HG02870 (cell line): ENCODE measurements at regions not wholly inside any gene's neighbourhood (a gene's known extent, or its start where the extent isn't known, plus 50 kb on each side); places are given as distances from the start of the nearest gene placed in this dataset.

Source experiments
- ATAC-seq: cut with Tn5 transposase; IDR thresholded peaks from one replicate; pipeline ENCODE4 v1.9.1; 2021; ENCODE audit warnings: mild to moderate bottlenecking, moderate library complexity; ENCODE audit not compliant: unreplicated experiment

DNA sequence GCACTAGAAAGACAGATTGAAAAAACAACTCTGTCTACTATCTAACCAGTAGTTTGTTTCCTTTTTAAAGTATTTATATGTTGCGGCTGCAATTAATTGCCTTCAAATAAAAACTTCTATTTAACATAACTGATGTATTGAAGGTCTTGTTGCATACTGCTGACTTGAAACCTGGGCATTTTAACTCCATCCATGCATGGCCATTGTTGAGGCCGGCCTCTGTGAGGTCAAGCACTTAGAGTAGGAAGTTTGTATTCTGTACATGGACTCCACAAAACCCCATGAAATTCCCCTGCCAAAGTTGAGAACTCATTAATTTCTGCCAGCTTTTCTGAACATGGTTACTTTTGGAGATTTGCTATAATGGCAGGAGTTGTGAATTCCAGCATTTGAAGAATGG is 150.6 kb downstream of the GAS1 start:
- ATAC-seq = no peak

DNA sequence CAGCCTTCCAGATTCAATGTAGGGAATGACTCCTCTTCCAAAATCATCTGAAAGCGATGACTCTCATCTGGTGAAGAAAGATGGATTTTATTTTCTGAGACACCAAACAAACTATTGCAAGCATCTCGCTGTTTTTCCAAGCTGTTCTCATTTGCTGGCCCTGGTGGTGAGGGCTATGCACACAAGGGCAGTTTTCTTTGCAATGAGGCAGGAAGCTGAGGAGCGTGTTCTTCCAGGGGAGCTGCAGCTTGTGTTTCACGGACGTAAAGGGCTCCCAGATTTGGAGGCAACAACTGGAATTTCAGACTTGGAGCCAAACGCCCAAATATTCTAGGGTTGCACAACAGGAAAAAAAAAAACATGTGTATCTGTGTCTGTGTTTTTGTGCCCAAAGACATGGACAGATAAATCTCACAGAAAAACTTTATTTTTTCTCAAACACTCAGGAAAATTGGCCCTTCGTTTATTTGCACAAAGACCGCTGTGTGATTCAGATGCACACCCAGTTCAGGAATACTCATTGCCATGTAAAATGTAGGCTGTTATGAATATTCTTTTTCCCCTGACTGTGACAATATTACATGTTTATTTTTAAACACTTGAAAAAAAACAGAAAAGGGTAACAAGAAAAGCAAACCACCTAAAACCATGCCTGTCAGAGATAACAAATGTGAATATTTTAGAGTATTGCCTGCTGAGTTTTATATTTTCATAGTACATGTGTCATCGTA is 151.3 kb downstream of the GAS1 start:
- ATAC-seq = no peak

DNA sequence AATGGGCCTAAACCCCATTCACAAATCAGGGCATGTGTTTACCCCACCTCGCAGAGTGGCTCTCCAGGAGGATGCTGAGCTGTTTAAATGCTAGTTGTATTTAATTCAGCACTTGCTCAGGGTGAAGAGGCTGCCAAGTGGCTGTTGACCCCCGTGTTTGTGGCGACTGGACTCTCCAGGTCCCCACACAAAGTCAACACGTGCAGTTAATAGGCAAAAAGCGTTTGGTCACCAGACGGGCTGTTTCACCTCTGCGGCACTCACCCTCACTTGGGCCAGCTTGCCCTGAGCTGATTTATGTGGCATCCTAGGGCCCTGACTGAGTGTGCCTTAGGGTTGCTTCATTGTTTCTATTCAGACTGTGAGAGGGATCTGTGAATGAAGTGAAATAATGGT is 152.3 kb downstream of the GAS1 start:
- ATAC-seq = no peak

DNA sequence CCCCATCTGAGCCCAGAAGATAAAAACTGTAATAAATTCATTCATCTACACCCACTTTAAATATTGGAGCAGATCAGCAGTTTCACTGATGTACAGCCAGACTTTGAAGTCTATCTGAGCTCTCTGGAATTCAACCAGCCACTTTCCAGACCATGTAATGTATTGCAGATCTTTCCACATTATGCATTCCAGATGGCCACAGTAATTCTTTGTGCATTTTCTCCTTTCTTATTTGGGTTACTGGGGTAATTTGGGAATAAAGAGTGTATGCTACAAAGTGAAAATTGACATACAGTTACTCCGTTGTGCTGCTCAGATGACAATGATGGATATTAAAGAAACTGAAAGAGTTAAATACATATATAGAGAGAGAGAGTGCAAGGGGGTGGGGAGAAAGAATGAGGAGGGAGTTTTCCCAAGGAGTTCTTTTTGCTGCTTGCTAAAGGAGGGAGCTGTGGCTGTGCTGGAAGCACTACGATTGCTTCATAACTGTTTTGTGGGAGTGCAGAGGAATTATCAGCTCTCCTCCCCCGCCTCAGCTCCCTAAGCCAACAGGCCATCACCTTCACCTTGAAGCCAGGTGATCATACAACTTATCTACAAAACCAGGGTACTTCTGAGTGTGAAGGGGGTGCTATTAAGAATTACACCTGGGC is 152.8 kb downstream of the GAS1 start:
- ATAC-seq = no peak

DNA sequence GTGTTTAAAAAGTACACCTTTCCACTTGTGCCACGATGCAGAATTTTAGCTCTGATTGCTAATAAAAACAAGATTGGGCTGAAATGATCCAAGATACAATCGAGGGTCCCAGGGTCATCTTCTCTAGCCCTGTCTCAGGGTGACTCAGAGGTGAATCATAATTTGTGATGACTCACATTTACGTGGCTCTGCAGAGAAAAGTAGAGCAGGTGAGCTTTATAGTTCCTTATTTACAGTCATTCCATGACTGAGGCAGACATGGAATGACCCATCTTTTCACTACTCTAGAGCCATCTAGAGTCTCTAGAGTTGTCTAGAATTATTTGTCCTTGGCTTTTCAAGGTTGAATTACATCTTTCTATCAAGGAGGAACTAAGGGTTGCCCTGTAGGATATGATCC is 155.2 kb downstream of the GAS1 start:
- no peak for ATAC-seq

DNA sequence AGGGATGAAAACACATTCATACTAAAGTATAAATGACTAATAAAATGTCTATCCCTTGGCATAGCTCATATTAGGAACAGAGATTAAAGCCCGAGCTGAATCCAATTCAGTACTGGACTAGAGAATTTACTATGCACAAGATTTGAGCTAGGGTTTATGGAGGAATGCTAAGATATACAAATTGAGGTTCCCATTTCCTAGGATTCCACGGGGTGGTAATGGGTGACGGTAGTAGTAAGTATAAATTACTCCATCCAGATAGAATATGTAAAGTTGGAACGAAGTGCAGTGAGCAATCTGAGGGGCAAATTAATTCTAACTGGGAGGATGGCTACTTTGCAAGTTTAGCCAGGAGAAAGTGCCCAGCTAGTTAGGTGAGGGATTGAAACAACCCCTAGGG is 156.5 kb downstream of the GAS1 start:
- ATAC-seq = no peak

DNA sequence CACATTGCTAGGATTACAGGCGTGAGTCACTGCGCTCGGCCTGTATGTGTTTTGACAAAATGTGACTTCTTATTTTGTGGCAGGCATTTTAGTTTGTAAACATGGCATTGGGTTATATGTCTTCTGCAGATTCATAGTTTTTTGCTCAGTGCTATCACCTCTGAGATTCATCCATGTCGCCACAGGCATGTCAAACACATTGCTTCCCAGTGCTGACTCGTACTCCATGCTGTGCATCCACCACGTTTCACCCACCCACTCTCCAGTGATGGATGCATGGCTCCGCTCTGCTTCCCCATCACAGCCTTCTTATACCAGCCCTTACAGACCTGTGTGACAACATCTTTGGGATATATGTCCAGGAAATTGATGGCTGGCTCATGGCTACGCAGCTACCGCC is 158.8 kb downstream of the GAS1 start:
- no peak for ATAC-seq

DNA sequence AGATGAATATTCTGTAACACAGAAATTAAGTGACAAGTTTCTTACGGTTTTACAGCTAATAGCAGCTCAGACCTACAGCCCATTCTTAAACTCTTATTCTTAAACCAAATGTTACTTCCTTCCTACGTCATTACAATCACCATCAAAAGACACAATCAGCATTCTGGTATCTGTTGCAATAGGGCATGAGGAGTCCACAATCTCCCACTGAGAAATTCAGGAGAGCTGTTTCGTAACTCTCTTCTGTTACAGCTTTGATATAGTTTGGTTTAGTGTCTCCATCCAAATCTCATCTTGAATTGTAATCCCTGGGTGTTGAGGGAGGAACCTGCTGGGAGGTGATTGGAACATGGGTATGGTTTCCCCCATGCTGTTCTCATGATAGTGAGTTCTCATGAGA is 163.4 kb downstream of the GAS1 start:
- no peak for ATAC-seq

DNA sequence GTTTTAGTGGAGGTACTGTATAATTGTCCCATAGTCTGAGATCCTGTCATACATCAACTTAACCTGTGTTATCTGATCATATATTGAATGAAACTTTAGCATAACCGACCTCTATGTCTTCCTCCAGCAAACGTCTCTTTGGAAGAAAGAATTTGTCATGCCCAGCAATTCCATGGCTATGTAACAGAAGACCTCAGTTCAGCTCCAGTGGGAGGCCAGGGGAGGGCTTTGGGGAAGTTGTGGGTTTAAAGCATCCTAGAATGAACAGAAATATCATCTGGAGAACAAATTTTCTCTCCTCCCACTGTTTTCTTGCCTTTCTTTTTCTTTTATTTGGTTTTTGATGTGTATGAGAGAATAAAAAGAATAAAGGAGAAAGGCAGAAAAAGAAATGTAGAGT is 164.5 kb downstream of the GAS1 start:
- no peak for ATAC-seq

DNA sequence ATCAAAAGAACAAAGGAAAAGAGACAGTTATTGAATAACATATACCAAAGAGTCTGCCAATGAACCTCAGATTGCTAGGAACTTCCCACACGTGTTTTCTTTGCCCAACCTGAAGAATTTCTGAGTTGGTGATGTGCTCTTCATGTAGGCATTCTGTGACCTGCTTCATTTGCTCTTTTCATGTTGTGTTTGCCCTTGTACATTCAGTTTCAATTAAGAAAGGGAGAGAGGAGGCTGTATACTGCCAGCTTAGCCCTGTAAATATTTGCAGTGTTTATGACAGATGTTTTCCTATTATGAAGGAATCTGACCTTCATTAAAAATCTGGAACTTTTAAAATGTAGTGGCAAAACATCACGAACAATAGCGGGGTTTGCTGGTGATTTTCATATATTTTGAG is 168.5 kb downstream of the GAS1 start:
- no peak for ATAC-seq

DNA sequence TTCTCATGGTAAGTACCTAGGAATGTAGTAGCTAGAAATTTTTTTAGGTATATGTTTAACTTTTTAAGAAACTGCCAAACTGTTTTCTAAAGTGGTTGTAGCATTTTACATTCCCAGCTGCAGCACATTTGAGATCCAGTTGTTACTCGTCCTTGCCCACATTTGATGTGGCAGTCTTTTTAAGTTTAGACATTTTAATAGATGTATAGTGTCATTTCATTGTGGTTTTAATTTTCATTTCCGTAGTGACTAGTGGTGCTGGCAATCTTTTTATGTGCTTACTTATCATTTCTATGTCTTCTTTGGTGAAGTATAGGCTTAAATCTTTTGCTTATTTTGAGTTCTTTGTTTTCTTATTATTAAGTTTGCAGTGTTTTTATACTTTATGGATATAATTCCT is 171.6 kb downstream of the GAS1 start:
- no peak for ATAC-seq

DNA sequence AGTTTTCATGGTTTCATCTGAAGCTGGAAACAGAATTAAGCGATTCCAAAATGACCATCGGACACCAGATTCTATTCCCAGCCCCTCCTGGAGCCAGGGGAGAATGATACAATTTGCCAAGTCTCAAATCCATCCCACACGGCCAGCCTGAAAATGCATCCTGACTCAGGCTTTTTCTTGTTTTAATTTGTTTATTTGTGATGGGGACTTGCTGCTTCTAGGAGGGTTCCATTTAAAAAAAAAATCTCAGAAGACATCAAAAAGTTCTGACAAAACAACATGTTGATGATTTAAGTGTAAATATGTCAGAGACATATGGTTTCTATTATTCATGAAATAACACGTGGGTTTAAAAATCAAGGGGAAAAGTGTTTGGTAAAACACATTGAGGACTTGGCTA is 173.2 kb downstream of the GAS1 start:
- ATAC-seq = no peak

DNA sequence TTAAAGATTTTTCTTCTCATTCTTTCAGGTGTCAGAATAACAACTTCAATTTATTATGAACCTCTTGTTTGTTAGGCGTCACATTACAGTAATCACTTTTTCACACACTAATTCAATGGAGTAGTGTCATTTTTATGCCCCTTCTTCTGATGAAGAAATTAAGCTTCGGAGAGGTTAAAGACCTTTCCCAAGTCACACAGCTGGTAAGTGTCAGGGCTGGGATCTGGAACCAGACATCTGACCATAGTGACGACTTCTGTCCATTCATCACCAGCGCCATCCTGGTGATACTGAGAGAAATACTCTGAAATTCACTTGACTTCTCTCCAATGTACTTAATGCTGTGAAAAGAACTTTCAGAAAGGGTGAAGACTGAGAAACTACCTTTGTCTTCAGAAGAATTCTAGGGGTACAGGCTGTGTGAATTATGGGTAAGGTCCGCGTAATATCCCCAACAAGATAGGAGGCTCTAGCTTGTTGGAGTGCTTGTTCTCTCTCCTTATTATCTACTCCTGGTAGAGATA is 173.8 kb downstream of the GAS1 start:
- no peak for ATAC-seq

DNA sequence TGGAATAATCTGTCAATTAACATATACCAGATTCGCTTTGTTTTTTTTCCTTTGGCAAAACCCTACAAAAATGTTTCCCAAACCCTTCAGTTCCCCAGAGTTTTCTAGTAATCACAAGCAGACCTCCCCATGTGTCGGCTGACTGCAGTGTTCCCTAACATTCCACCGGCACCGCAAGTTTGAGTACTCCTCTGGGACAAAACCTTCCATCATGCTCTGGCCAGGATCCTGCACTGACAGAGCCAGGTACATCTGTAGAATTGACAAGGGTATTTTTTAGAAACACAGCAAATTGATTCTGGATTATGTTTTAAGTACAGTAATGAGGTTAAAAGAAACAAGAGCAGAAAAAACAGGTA is 174.7 kb downstream of the GAS1 start:
- no peak for ATAC-seq

DNA sequence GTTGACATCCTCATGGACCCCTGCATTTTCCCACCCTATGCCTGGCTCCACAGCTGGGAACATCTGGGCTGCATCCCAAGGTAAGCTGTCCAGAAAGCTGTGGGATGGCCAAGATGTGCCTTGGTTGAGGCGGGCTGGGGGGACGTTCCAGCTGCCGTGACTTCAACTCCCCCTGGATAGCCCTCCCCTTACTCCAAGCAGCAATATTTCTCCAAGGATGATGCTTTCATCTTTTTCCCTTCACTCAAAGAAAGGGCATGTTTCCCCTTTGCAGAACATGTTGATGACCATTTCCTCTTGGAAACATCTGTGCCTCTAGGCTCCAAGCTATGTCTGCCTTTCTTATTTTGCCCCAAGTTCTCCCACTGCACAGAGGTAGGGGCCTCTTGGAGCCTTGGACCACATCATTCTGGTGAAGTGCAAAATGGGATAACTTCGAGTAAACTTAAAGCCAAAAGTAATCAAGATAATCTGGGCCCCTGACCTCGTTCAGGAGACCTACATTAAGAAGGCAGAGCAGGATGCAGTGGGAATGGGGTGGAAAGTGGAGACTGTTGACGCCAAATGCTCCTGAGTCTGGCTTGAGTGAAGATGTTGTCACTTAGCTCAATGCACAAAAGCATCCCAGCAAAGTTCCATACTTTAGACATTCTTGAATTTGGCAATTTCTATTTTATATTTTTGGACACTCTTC is 175.2 kb downstream of the GAS1 start:
- no peak for ATAC-seq

DNA sequence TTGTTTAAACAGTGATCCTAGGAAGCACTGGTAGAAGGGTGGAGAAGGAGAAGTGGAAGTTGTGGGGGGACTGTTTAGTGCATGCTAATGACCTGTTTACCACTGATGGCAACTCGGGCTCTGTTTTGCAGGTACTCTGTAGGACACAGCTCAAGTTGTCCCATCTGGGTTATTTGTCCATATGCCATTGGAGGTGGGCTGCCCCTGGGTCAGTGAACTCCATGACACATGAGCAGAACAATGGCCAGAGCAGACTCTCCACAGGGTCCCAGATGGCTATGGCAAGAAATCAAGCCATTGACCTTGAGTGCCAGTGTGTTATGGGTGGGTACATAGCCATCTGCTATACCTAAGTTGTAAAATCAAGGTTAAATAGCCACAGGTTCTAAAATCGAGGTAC is 175.9 kb downstream of the GAS1 start:
- ATAC-seq = no peak

DNA sequence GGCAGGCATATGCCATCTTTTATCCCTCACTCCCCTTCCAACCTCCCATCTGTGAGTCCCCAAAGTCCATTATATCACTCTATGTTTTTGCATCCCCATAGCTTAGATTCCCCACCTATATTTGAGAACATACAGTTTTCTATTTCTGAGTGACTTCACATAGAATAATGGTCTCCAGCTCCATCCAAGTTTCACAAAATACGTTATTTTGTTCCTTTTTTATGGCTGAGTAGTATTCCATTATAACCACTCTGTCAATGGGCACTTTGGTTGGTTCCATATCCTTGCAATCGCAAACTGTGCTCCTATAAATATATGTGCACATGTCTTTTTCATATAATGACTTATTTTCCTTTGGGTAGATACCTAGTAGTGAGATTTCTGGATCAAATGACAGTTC is 178.6 kb downstream of the GAS1 start:
- no peak for ATAC-seq

DNA sequence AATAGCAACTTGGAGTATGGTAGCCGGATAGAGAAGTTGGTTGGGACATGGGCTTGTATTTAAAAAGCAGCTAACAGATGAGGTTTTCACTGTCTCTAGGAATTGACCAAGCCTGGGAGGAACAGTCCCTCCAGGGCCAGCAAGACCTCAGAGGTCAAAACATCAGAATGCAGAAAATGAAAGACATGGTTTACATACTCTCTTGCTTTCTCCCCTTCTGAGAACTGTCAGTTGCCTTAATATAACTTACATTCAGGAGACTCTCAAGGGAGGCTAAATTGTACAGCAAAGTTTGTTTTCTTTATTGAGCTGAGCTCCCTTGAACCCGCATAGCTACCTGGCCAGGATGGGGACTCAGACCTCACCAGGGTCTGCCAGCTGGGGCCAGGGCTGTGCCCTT is 179.3 kb downstream of the GAS1 start:
- no peak for ATAC-seq

DNA sequence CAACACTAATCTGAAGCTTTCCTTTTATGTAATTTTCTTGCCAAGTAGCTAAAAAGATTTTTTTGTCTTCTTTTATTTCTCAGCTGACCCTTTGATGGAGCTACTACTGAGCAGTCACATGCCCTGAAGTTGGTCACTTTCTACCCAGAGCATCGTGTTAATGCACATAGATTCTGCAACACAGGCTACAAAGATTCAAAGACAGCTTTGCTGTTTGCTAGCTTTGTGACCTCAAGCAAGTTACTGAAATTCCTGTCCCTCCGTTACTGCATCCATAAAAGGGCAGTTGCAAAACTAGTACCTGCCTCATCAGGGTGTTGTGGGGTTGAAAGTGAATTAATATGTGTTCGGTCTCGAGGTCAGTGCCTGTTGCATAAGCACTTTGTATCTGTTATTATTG is 179.9 kb downstream of the GAS1 start:
- no peak for ATAC-seq

DNA sequence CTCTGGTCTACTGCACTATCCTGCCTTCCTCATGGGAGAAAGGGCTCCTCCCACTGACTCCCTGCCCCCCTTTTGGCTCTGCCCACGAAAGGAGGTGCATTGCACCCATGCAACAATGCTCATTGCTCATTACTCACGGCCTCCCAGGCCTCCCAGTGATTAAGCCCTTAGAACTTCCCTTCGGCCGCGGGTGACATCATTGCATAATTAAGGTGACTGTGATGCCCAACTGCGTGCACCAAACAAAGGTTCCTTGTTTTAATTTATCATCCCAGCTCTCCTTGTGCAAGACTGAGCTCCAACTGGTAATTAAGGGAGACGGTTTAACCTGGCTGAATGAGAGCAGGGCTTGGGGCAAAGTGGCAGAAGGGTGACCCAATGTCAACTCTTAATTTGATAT is 180.4 kb downstream of the GAS1 start:
- ATAC-seq = no peak

DNA sequence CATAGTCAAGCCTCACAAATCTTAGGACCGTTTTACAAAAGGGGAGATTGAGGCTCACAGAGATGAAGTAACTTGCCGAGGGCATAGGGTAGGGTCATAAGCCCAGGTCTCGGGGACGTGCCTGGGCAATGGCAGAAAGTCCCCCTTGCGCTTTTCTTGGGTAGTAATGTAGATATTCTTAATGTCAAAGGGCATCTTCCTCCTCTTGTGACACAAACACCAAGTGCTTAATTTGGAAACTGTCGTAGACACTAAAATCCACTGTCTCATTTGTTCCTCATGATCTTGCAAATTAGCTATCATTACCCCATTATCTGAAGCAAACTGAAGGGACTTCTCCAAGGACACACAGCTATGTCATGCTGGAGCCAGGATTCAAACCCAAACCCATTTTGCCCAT is 180.8 kb downstream of the GAS1 start:
- no peak for ATAC-seq

DNA sequence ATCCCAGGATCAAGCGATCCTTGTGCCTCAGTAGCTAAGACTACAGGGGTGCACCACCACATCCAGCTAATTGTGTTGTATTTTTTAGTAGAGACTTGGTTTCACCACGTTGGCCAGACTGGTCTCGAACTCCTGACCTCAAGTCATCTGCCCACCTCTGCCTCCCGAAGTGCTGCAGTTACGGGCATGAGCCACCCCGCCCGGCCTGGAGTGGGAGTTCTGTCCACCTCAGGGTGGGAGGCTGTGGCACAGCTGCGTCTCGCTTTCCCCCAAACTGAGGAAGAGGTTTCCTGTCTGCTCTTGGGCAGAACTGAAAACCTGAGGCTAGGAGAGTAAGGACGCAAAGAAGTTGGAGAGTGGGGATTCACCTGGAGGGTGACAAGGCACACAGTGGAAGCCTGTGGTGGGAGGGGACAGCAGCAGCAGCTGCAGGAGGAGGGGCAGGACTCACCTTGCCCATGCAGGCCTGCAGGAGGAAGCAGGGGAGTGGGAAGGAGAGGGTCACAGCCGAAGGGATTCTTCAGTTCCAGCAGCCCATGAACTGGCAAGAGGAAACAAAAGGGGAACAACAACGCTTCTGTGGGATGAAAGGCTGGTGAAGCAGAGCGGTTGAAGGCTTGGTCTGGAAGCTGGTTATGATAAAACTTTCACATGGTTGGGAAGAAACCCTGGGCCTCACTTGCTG is 181.4 kb downstream of the GAS1 start:
- ATAC-seq = no peak
